ENCODE measurements at regions not wholly inside any gene's neighbourhood (a gene's known extent, or its start where the extent isn't known, plus 50 kb on each side); places are given as distances from the start of the nearest gene placed in this dataset.

- no peak for DNase-seq
These were observed 51.0 kb upstream of the L3MBTL3 start for GRCh38 chr6:129967427-129967826.

GRCh38 chr6:129966125-129966524, 52.3 kb upstream of the L3MBTL3 start:
- in situ Hi-C loops (cut with MboI; ENCODE audit: low pct_unique_long_range_greater_than_20kb, low sequenced_read_pairs): no loop called here
- no peak for DNase-seq

More at GRCh38 chr6:129967427-129967826, 51.0 kb upstream of the L3MBTL3 start:
- in situ Hi-C loops (cut with MboI; ENCODE audit: low pct_unique_long_range_greater_than_20kb, low sequenced_read_pairs): no loop called here

GRCh38 chr6:129965096-129965495, 53.3 kb upstream of the L3MBTL3 start:
- no peak for DNase-seq
- in situ Hi-C loops (cut with MboI; ENCODE audit: low pct_unique_long_range_greater_than_20kb, low sequenced_read_pairs): no loop called here

GRCh38 chr6:129959358-129959930, 58.9 kb upstream of the L3MBTL3 start:
- in situ Hi-C loops (cut with MboI; ENCODE audit: low pct_unique_long_range_greater_than_20kb, low sequenced_read_pairs): no loop called here
- DNase-seq: no peak

GRCh38 chr6:129957941-129958898, 60.2 kb upstream of the L3MBTL3 start:
- no peak for DNase-seq
- in situ Hi-C loops (cut with MboI; ENCODE audit: low pct_unique_long_range_greater_than_20kb, low sequenced_read_pairs): no loop called here

- DNase-seq: no peak
- in situ Hi-C loops (cut with MboI; ENCODE audit: low pct_unique_long_range_greater_than_20kb, low sequenced_read_pairs): no loop called here
These were observed 62.8 kb upstream of the L3MBTL3 start for GRCh38 chr6:129955584-129955983.

- in situ Hi-C loops (cut with MboI; ENCODE audit: low pct_unique_long_range_greater_than_20kb, low sequenced_read_pairs): no loop called here
These were observed 63.5 kb upstream of the L3MBTL3 start for GRCh38 chr6:129954749-129955431.

GRCh38 chr6:129947797-129948196, 70.6 kb upstream of the L3MBTL3 start:
- DNase-seq: no peak
- in situ Hi-C loops (cut with MboI; ENCODE audit: low pct_unique_long_range_greater_than_20kb, low sequenced_read_pairs): no loop called here

More at GRCh38 chr6:129954749-129955431, 63.5 kb upstream of the L3MBTL3 start:
- DNase-seq: no peak

GRCh38 chr6:129946439-129947140, 71.8 kb upstream of the L3MBTL3 start:
- in situ Hi-C loops (cut with MboI; ENCODE audit: low pct_unique_long_range_greater_than_20kb, low sequenced_read_pairs): no loop called here
- no peak for DNase-seq

GRCh38 chr6:129943637-129944271, 74.6 kb upstream of the L3MBTL3 start:
- in situ Hi-C loops (cut with MboI; ENCODE audit: low pct_unique_long_range_greater_than_20kb, low sequenced_read_pairs): no loop called here
- no peak for DNase-seq

- in situ Hi-C loops (cut with MboI; ENCODE audit: low pct_unique_long_range_greater_than_20kb, low sequenced_read_pairs): no loop called here
- no peak for DNase-seq
These were observed 77.8 kb upstream of the L3MBTL3 start for GRCh38 chr6:129940454-129941195.

GRCh38 chr6:129938249-129939020, 77.3 kb upstream of the TMEM244 start:
- in situ Hi-C loops (cut with MboI; ENCODE audit: low pct_unique_long_range_greater_than_20kb, low sequenced_read_pairs): no loop called here
- DNase-seq: no peak

GRCh38 chr6:129936329-129937165, 75.4 kb upstream of the TMEM244 start:
- DNase-seq: peak; percentile 69
- in situ Hi-C loops (cut with MboI; ENCODE audit: low pct_unique_long_range_greater_than_20kb, low sequenced_read_pairs): no loop called here

GRCh38 chr6:129932321-129932720, 71.2 kb upstream of the TMEM244 start:
- in situ Hi-C loops (cut with MboI; ENCODE audit: low pct_unique_long_range_greater_than_20kb, low sequenced_read_pairs): no loop called here
- DNase-seq: no peak

GRCh38 chr6:129929433-129929832, 68.3 kb upstream of the TMEM244 start:
- in situ Hi-C loops (cut with MboI; ENCODE audit: low pct_unique_long_range_greater_than_20kb, low sequenced_read_pairs): no loop called here
- no peak for DNase-seq

- in situ Hi-C loops (cut with MboI; ENCODE audit: low pct_unique_long_range_greater_than_20kb, low sequenced_read_pairs): no loop called here
- DNase-seq: peak; percentile 14
These were observed 62.6 kb upstream of the TMEM244 start for GRCh38 chr6:129923530-129924250.
